ENCODE measurements at regions not wholly inside any gene's neighbourhood (a gene's known extent, or its start where the extent isn't known, plus 50 kb on each side); places are given as distances from the start of the nearest gene placed in this dataset.

GRCh38 chr3:18827664-18828063 is 320.6 kb upstream of the KCNH8 start:
- TF ChIP-seq CTCF (IDR thresholded peaks at IDR 0.05), result no peak
- no peak for TF ChIP-seq POLR2A (IDR thresholded peaks at IDR 0.05)
